ENCODE measurements at regions not wholly inside any gene's neighbourhood (a gene's known extent, or its start where the extent isn't known, plus 50 kb on each side); places are given as distances from the start of the nearest gene placed in this dataset.

- TF ChIP-seq POLR2AphosphoS5 (IDR thresholded peaks at IDR 0.05; ENCODE audit: low read depth, low read length) = no peak
- TF ChIP-seq POLR2A (IDR thresholded peaks at IDR 0.05; ENCODE audit: low read depth, low read length) = no peak
- no peak for TF ChIP-seq SPI1 (IDR thresholded peaks at IDR 0.05; ENCODE audit: low read depth, low read length)
- TF ChIP-seq TAF1 (IDR thresholded peaks at IDR 0.05; ENCODE audit: low read depth, low read length) = no peak
Observed at GRCh38 chr20:47859278-47859677, 74.0 kb upstream of the SULF2 start.
